ENCODE measurements at regions not wholly inside any gene's neighbourhood (a gene's known extent, or its start where the extent isn't known, plus 50 kb on each side); places are given as distances from the start of the nearest gene placed in this dataset.
"Not testable (repeated sequence)": the region's sequence is repeated elsewhere in the genome, so short reads cannot be mapped to it uniquely, and the experiment has no call there.

- no peak for TF ChIP-seq CTCF (IDR thresholded peaks at IDR 0.05)
- H3K4me3 ChIP-seq: no peak overlapping the region
- no peak for ATAC-seq (ENCODE audit: insufficient number of reproducible peaks, low FRiP score, low read depth)
- no peak overlapping the region for H3K27ac ChIP-seq
- no peaks in the 10 kb centered on the region for H3K27me3 ChIP-seq (replicated peaks; ENCODE audit: insufficient read depth)
- no peaks in the 10 kb centered on the region for H3K9me3 ChIP-seq
- no peaks in the 10 kb centered on the region for H3K4me1 ChIP-seq (ENCODE audit: control insufficient read depth in 1 of 2, low read depth in 2 of 2)
- no peaks in the 10 kb centered on the region for H3K36me3 ChIP-seq
- DNase-seq (ENCODE audit: low spot score): no peak
Observed at GRCh38 chr2:185668710-185669109, 69.9 kb upstream of the FSIP2 start.

GRCh38 chr2:185674232-185674631, 64.4 kb upstream of the FSIP2 start:
- Histone ChIP-seq H3K4me3 (no peak overlapping the region), H3K9me3 (no peaks in the 10 kb centered on the region), H3K4me1 (ENCODE audit: control insufficient read depth in 1 of 2, low read depth in 2 of 2) (no peaks in the 10 kb centered on the region), H3K27ac (no peak overlapping the region), H3K36me3 (no peaks in the 10 kb centered on the region), H3K27me3 (replicated peaks; ENCODE audit: insufficient read depth) (no peaks in the 10 kb centered on the region)
- TF ChIP-seq CTCF (IDR thresholded peaks at IDR 0.05): no peak
- ATAC-seq (ENCODE audit: insufficient number of reproducible peaks, low FRiP score, low read depth) (no peak), DNase-seq (ENCODE audit: low spot score) (no peak)

GRCh38 chr2:185676316-185676715, 62.3 kb upstream of the FSIP2 start:
- Histone ChIP-seq H3K36me3 (no peaks in the 10 kb centered on the region), H3K4me3 (no peak overlapping the region), H3K27me3 (replicated peaks; ENCODE audit: insufficient read depth) (no peaks in the 10 kb centered on the region), H3K27ac (no peak overlapping the region), H3K9me3 (no peaks in the 10 kb centered on the region), H3K4me1 (ENCODE audit: control insufficient read depth in 1 of 2, low read depth in 2 of 2) (no peaks in the 10 kb centered on the region)
- no peak for TF ChIP-seq CTCF (IDR thresholded peaks at IDR 0.05)
- ATAC-seq (ENCODE audit: insufficient number of reproducible peaks, low FRiP score, low read depth) (no peak), DNase-seq (ENCODE audit: low spot score) (no peak)

- not testable (repeated sequence) for H3K36me3 ChIP-seq; ATAC-seq (ENCODE audit: insufficient number of reproducible peaks, low FRiP score, low read depth); DNase-seq (ENCODE audit: low spot score); H3K27me3 ChIP-seq (replicated peaks; ENCODE audit: insufficient read depth); H3K4me3 ChIP-seq; H3K27ac ChIP-seq; H3K9me3 ChIP-seq; H3K4me1 ChIP-seq (ENCODE audit: control insufficient read depth in 1 of 2, low read depth in 2 of 2)
Observed at GRCh38 chr2:185687001-185687400, 51.6 kb upstream of the FSIP2 start.

GRCh38 chr2:185687967-185688366, 50.6 kb upstream of the FSIP2 start:
- ATAC-seq (ENCODE audit: insufficient number of reproducible peaks, low FRiP score, low read depth) (no peak), DNase-seq (ENCODE audit: low spot score) (no peak)
- Histone ChIP-seq H3K27ac (no peak overlapping the region), H3K36me3 (no peaks in the 10 kb centered on the region), H3K4me1 (ENCODE audit: control insufficient read depth in 1 of 2, low read depth in 2 of 2) (no peaks in the 10 kb centered on the region), H3K4me3 (no peak overlapping the region), H3K9me3 (no peaks in the 10 kb centered on the region), H3K27me3 (replicated peaks; ENCODE audit: insufficient read depth) (no peaks in the 10 kb centered on the region)
- TF ChIP-seq CTCF (IDR thresholded peaks at IDR 0.05): no peak
